HCT116 (cell line): ENCODE measurements at regions not wholly inside any gene's neighbourhood (a gene's known extent, or its start where the extent isn't known, plus 50 kb on each side); places are given as distances from the start of the nearest gene placed in this dataset.

ENCODE experiments used
- ATAC-seq: fragments of 200-7000 bp; cut with Tn5 transposase; 2 replicates; pipeline ENCODE4 v1.9.1; 2020; ENCODE audit warnings: mild to moderate bottlenecking, moderate library complexity
- BruUV-seq: library from RNA; stranded (reverse); fragments of 400-500 nt; replicated peaks from 2 replicates; lab custom pipeline; 2021; lab: Mats Ljungman, UMichigan
- CTCF ChIA-PET: fragments of 300-600 bp; sonication (Branson Sonifier 250); formaldehyde crosslinking; loops from one replicate; lab custom pipeline; 2021; ENCODE audit warnings: antibody characterized with exemption; lab: Charles Lee
- POLR2A ChIA-PET: fragments of 300-600, 350-600 bp; sonication (Branson Sonifier 250); formaldehyde crosslinking; loops from one replicate; lab custom pipeline; 2021; ENCODE audit warnings: antibody characterized with exemption; lab: Charles Lee
- RAD21 ChIA-PET, 2 experiments: fragments of 300-600 bp; sonication (Branson Sonifier 250); formaldehyde crosslinking; loops; one replicate each; lab custom pipeline; 2023; ENCODE audit warnings: low total read pairs in 2 of 2; ENCODE audit not compliant: uncharacterized antibody in 2 of 2, unreplicated experiment in 2 of 2, low non-redundant PET in 1 of 2; lab: Charles Lee
- DNase-seq: peaks from one replicate; pipeline ENCODE4 v3.0.0-alpha.2; 2010; ENCODE audit warnings: low read depth, low spot score
- H2AFZ ChIP-seq: fragments of 200-600 bp; shearing (Covaris generic), sonication (generic); 2 replicates; pipeline ENCODE4 v1.6.1; 2017; ENCODE audit warnings: low read depth, mixed run types, mixed read lengths, antibody characterized with exemption, low read length; ENCODE audit not compliant: poor library complexity, severe bottlenecking
- H3K27ac ChIP-seq: 2 replicates; pipeline ENCODE4 v1.5.1; 2012; ENCODE audit warnings: low read depth, low read length
- H3K27me3 ChIP-seq: fragments of 200-600 bp; sonication (generic); 2 replicates; pipeline ENCODE4 v1.6.1; 2016; ENCODE audit warnings: mixed run types, low read length, mixed read lengths; ENCODE audit not compliant: insufficient read depth
- H3K36me3 ChIP-seq, 2 experiments: fragments of 200-500 bp in 1 of 2; fragments of 200-600 bp in 1 of 2; sonication (Bioruptor generic) in 1 of 2; sonication (generic) in 1 of 2; 2 replicates each; pipeline versions ENCODE4 v1.5.1 to v1.6.1; 2014 to 2016; ENCODE audit warnings: low read length in 2 of 2, inconsistent platforms in 1 of 2, mixed read lengths in 1 of 2, mixed run types in 1 of 2; ENCODE audit not compliant: insufficient read depth in 2 of 2, control insufficient read depth in 1 of 2
- H3K4me1 ChIP-seq, 2 experiments: fragments of 200-600 bp in 1 of 2; sonication (generic) in 1 of 2; 2 replicates each; pipeline versions ENCODE4 v1.5.1 to v1.6.1; 2012 to 2017; ENCODE audit warnings: low read length in 2 of 2, inconsistent platforms in 1 of 2, mild to moderate bottlenecking in 1 of 2, mixed read lengths in 1 of 2, mixed run types in 1 of 2, moderate library complexity in 1 of 2; ENCODE audit not compliant: insufficient read depth in 2 of 2, control insufficient read depth in 1 of 2
- H3K4me2 ChIP-seq: fragments of 200-600 bp; sonication (generic); 2 replicates; pipeline ENCODE4 v1.6.1; 2017; ENCODE audit warnings: mixed run types, low read length, mixed read lengths
- H3K4me3 ChIP-seq, 2 experiments: fragments of 200-600 bp in 1 of 2; sonication (generic) in 1 of 2; replicated peaks in 1 of 2; 2 replicates each; pipeline ENCODE4 v1.5.1; 2011 to 2016; ENCODE audit warnings: low read length in 2 of 2, control low read depth in 1 of 2, low read depth in 1 of 2, mild to moderate bottlenecking in 1 of 2, mixed read lengths in 1 of 2, mixed run types in 1 of 2
- H3K79me2 ChIP-seq: fragments of 200-600 bp; sonication (generic); 2 replicates; pipeline ENCODE4 v1.6.1; 2017; ENCODE audit warnings: mild to moderate bottlenecking, mixed run types, low read length, moderate library complexity, mixed read lengths; ENCODE audit not compliant: insufficient read depth
- H3K9ac ChIP-seq: fragments of 200-600 bp; sonication (generic); 2 replicates; pipeline ENCODE4 v1.6.1; 2016; ENCODE audit warnings: low read length, mixed read lengths
- H3K9me2 ChIP-seq: fragments of 200-600 bp; sonication (generic), shearing (Covaris generic); 2 replicates; pipeline ENCODE4 v1.6.1; 2017; ENCODE audit warnings: mixed run types, mild to moderate bottlenecking, moderate library complexity; ENCODE audit not compliant: insufficient read depth
- H3K9me3 ChIP-seq, 2 experiments: fragments of 200-500 bp in 1 of 2; fragments of 200-600 bp in 1 of 2; sonication (Bioruptor generic) in 1 of 2; sonication (generic) in 1 of 2; 2 replicates each; pipeline ENCODE4 v1.6.1; 2014 to 2017; ENCODE audit warnings: low read length in 2 of 2, mixed read lengths in 2 of 2, inconsistent platforms in 1 of 2, low read depth in 1 of 2, mild to moderate bottlenecking in 1 of 2, mixed run types in 1 of 2, moderate library complexity in 1 of 2; ENCODE audit not compliant: control insufficient read depth in 1 of 2, insufficient read depth in 1 of 2
- H4K20me1 ChIP-seq: fragments of 200-600 bp; sonication (generic), shearing (Covaris generic); 2 replicates; pipeline ENCODE4 v1.6.1; 2017; ENCODE audit warnings: mixed run types, mild to moderate bottlenecking, moderate library complexity; ENCODE audit not compliant: insufficient read depth
- CBX3 ChIP-seq: IDR thresholded peaks from 2 replicates; pipeline ENCODE4 v1.6.1; 2012; ENCODE audit warnings: low read depth
- FOSL1 ChIP-seq: IDR thresholded peaks from 2 replicates; pipeline ENCODE4 v1.6.1; 2012; ENCODE audit warnings: low read depth
- JUND ChIP-seq: IDR thresholded peaks from 2 replicates; pipeline ENCODE4 v1.6.1; 2012
- POLR2A ChIP-seq: IDR thresholded peaks from 2 replicates; pipeline ENCODE4 v1.7.0; 2011; ENCODE audit warnings: borderline replicate concordance; ENCODE audit not compliant: insufficient read depth, insufficient read length; ENCODE audit errors: extremely low read depth
- POLR2AphosphoS5 ChIP-seq: IDR thresholded peaks from 2 replicates; pipeline ENCODE4 v1.6.1; 2011; ENCODE audit warnings: mild to moderate bottlenecking, low read depth, low read length, moderate library complexity
- RAD21 ChIP-seq: IDR thresholded peaks from 2 replicates; pipeline ENCODE4 v1.6.1; 2012; ENCODE audit warnings: low read depth, mild to moderate bottlenecking
- YY1 ChIP-seq: IDR thresholded peaks from 2 replicates; pipeline ENCODE4 v1.6.1; 2011; ENCODE audit warnings: low read length, low read depth, moderate library complexity, mild to moderate bottlenecking; ENCODE audit not compliant: insufficient replicate concordance; ENCODE audit errors: extremely low read depth
- ZBTB33 ChIP-seq: IDR thresholded peaks from 2 replicates; pipeline ENCODE4 v1.6.1; 2011; ENCODE audit warnings: mild to moderate bottlenecking, low read length, moderate library complexity; ENCODE audit not compliant: insufficient replicate concordance; ENCODE audit errors: extremely low read depth
- ZNF274 ChIP-seq: fragments of 200-500 bp; sonication (Bioruptor generic); IDR thresholded peaks from 2 replicates; pipeline ENCODE4 v1.6.1; 2014; ENCODE audit warnings: mild to moderate bottlenecking, low read depth, low read length, inconsistent platforms
- intact Hi-C: fragments of 100-400 bp; cut with micrococcal nuclease; formaldehyde crosslinking; loops from 2 replicates; pipeline ENCODE4 v1.10.0; 2022
- TF ChIP-seq, protein P1 (sequence below): IDR thresholded peaks from 2 replicates; pipeline ENCODE4 v1.6.1; 2012; ENCODE audit warnings: low read depth
- TF ChIP-seq, protein P2 (sequence below): IDR thresholded peaks from 2 replicates; pipeline ENCODE4 v1.6.1; 2012

GRCh38 chr9:22722492-22722891, 275.9 kb downstream of the DMRTA1 start:
- no peak overlapping the region for H3K4me3 ChIP-seq
- RAD21 ChIA-PET = no interaction called here
- no peak for TF ChIP-seq FOSL1
- TF ChIP-seq JUND = no peak
- no peak for TF ChIP-seq CBX3
- no peak for TF ChIP-seq YY1
- TF ChIP-seq RAD21 = no peak
- TF ChIP-seq, all 23 proteins: peak for 0
- no peaks in the 10 kb centered on the region for H3K27me3 ChIP-seq
- POLR2A ChIA-PET = no interaction called here
- no peaks in the 10 kb centered on the region for H3K36me3 ChIP-seq
- DNase-seq = no peak
- CTCF ChIA-PET = no interaction called here
- no peak overlapping the region for H3K4me2 ChIP-seq
- intact Hi-C loops = no loop called here
- no peaks in the 10 kb centered on the region for H4K20me1 ChIP-seq
- H3K9me2 ChIP-seq = no peaks in the 10 kb centered on the region
- BruUV-seq = no TSS peak
- H2AFZ ChIP-seq = no peak overlapping the region
- H3K9me3 ChIP-seq = no peaks in the 10 kb centered on the region
- ATAC-seq = no peak
- no peak overlapping the region for H3K9ac ChIP-seq
- H3K4me1 ChIP-seq = no peaks in the 10 kb centered on the region
- no peak overlapping the region for H3K27ac ChIP-seq
- no peaks in the 10 kb centered on the region for H3K79me2 ChIP-seq

- BruUV-seq = no TSS peak
Measured at GRCh38 chr9:22731786-22732185, 285.2 kb downstream of the DMRTA1 start.

More at GRCh38 chr9:22731786-22732185, 285.2 kb downstream of the DMRTA1 start:
- Histone ChIP-seq H3K4me2 (no peak overlapping the region), H3K9ac (no peak overlapping the region), H3K79me2 (no peaks in the 10 kb centered on the region), H3K27me3 (no peaks in the 10 kb centered on the region), H3K4me3 (no peak overlapping the region), H3K36me3 (no peaks in the 10 kb centered on the region), H2AFZ (no peak overlapping the region), H3K9me2 (no peaks in the 10 kb centered on the region), H4K20me1 (no peaks in the 10 kb centered on the region), H3K27ac (no peak overlapping the region), H3K4me1 (no peaks in the 10 kb centered on the region), H3K9me3 (no peaks in the 10 kb centered on the region)
- intact Hi-C loops = no loop called here
- ChIA-PET RAD21 (no interaction called here), CTCF (no interaction called here), POLR2A (no interaction called here)
- ATAC-seq (no peak), DNase-seq (no peak)
- TF ChIP-seq, protein P1, sequence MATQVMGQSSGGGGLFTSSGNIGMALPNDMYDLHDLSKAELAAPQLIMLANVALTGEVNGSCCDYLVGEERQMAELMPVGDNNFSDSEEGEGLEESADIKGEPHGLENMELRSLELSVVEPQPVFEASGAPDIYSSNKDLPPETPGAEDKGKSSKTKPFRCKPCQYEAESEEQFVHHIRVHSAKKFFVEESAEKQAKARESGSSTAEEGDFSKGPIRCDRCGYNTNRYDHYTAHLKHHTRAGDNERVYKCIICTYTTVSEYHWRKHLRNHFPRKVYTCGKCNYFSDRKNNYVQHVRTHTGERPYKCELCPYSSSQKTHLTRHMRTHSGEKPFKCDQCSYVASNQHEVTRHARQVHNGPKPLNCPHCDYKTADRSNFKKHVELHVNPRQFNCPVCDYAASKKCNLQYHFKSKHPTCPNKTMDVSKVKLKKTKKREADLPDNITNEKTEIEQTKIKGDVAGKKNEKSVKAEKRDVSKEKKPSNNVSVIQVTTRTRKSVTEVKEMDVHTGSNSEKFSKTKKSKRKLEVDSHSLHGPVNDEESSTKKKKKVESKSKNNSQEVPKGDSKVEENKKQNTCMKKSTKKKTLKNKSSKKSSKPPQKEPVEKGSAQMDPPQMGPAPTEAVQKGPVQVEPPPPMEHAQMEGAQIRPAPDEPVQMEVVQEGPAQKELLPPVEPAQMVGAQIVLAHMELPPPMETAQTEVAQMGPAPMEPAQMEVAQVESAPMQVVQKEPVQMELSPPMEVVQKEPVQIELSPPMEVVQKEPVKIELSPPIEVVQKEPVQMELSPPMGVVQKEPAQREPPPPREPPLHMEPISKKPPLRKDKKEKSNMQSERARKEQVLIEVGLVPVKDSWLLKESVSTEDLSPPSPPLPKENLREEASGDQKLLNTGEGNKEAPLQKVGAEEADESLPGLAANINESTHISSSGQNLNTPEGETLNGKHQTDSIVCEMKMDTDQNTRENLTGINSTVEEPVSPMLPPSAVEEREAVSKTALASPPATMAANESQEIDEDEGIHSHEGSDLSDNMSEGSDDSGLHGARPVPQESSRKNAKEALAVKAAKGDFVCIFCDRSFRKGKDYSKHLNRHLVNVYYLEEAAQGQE = no peak
- TF ChIP-seq POLR2A (no peak), POLR2AphosphoS5 (no peak), ZBTB33 (no peak), ZNF274 (no peak), JUND (no peak)
- TF ChIP-seq, protein P2, sequence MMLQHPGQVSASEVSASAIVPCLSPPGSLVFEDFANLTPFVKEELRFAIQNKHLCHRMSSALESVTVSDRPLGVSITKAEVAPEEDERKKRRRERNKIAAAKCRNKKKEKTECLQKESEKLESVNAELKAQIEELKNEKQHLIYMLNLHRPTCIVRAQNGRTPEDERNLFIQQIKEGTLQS = no peak
